ENCODE measurements at regions not wholly inside any gene's neighbourhood (a gene's known extent, or its start where the extent isn't known, plus 50 kb on each side); places are given as distances from the start of the nearest gene placed in this dataset.

GRCh38 chr18:73880387-73880786, 267.2 kb downstream of the FBXO15 start:
- no peak overlapping the region for H2AFZ ChIP-seq (ENCODE audit: low read length)
- H3K4me2 ChIP-seq (ENCODE audit: extremely low read depth, insufficient read depth, low read length): no peak overlapping the region

DNA sequence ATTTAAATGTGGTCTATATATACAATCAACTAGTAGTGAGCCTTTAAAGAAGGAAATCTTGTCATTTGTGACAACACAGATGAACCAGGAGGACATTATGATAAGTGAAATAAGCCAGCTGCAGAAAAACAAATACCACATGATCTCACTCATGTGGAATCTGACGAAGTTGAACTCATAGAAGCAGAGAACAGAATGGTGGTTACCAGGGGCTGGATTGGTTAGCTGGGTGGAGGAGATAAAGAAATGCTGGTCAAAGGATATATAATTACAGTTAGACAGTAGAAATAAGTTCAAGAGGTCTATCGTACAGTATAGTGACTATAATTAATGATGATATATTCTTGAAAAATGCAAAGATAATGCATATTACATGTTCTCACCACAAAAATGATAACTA, 267.9 kb downstream of the FBXO15 start:
- H3K9me3 ChIP-seq (ENCODE audit: control insufficient read depth, insufficient read depth, low read depth, low read length): no peaks in the 10 kb centered on the region
- H3K9ac ChIP-seq (ENCODE audit: insufficient read depth, low read length): no peak overlapping the region
- H3K4me1 ChIP-seq (ENCODE audit: control insufficient read depth, extremely low read depth, insufficient read depth, low read length): no peaks in the 10 kb centered on the region
- H3K27me3 ChIP-seq (ENCODE audit: control insufficient read depth, insufficient read depth, low read length): no peaks in the 10 kb centered on the region
- H3K36me3 ChIP-seq (ENCODE audit: control insufficient read depth, insufficient read depth, low read length): no peaks in the 10 kb centered on the region
- no peaks in the 10 kb centered on the region for H3K79me2 ChIP-seq (ENCODE audit: control insufficient read depth, insufficient read depth, low read length)
- no peak overlapping the region for H2AFZ ChIP-seq (ENCODE audit: low read length)
- no peaks in the 10 kb centered on the region for H4K20me1 ChIP-seq (ENCODE audit: control insufficient read depth, extremely low read depth, insufficient read depth, low read length)
- TF ChIP-seq, protein P1, sequence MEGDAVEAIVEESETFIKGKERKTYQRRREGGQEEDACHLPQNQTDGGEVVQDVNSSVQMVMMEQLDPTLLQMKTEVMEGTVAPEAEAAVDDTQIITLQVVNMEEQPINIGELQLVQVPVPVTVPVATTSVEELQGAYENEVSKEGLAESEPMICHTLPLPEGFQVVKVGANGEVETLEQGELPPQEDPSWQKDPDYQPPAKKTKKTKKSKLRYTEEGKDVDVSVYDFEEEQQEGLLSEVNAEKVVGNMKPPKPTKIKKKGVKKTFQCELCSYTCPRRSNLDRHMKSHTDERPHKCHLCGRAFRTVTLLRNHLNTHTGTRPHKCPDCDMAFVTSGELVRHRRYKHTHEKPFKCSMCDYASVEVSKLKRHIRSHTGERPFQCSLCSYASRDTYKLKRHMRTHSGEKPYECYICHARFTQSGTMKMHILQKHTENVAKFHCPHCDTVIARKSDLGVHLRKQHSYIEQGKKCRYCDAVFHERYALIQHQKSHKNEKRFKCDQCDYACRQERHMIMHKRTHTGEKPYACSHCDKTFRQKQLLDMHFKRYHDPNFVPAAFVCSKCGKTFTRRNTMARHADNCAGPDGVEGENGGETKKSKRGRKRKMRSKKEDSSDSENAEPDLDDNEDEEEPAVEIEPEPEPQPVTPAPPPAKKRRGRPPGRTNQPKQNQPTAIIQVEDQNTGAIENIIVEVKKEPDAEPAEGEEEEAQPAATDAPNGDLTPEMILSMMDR (conservative IDR thresholded peaks at IDR 0.05 in 1 of 2, IDR thresholded peaks at IDR 0.05 in 1 of 2; ENCODE audit: low read depth in 1 of 2, low read length in 2 of 2): no peak
- TF ChIP-seq EZH2 (IDR thresholded peaks at IDR 0.05; ENCODE audit: low read length, missing control alignments): no peak
- H3K27ac ChIP-seq (ENCODE audit: insufficient read depth, low read length): no peak overlapping the region
- no peak overlapping the region for H3K4me3 ChIP-seq (replicated peaks in 1 of 4; ENCODE audit: control extremely low read depth in 1 of 4, insufficient read depth in 1 of 4, low read depth in 3 of 4, low read length in 4 of 4)
- peak; percentile 21 to 67 for DNase-seq (ENCODE audit: low read depth in 2 of 2)
- H3K4me2 ChIP-seq (ENCODE audit: extremely low read depth, insufficient read depth, low read length): no peak overlapping the region

More at GRCh38 chr18:73880387-73880786, 267.2 kb downstream of the FBXO15 start:
- no peak for DNase-seq (ENCODE audit: low read depth in 2 of 2)
- H3K79me2 ChIP-seq (ENCODE audit: control insufficient read depth, insufficient read depth, low read length): no peaks in the 10 kb centered on the region
- no peak overlapping the region for H3K27ac ChIP-seq (ENCODE audit: insufficient read depth, low read length)
- H3K9ac ChIP-seq (ENCODE audit: insufficient read depth, low read length): no peak overlapping the region
- no peaks in the 10 kb centered on the region for H3K36me3 ChIP-seq (ENCODE audit: control insufficient read depth, insufficient read depth, low read length)
- TF ChIP-seq, protein P1 (conservative IDR thresholded peaks at IDR 0.05 in 1 of 2, IDR thresholded peaks at IDR 0.05 in 1 of 2; ENCODE audit: low read depth in 1 of 2, low read length in 2 of 2): no peak
- no peak for TF ChIP-seq EZH2 (IDR thresholded peaks at IDR 0.05; ENCODE audit: low read length, missing control alignments)
- no peaks in the 10 kb centered on the region for H3K4me1 ChIP-seq (ENCODE audit: control insufficient read depth, extremely low read depth, insufficient read depth, low read length)
- no peaks in the 10 kb centered on the region for H3K9me3 ChIP-seq (ENCODE audit: control insufficient read depth, insufficient read depth, low read depth, low read length)
- no peaks in the 10 kb centered on the region for H4K20me1 ChIP-seq (ENCODE audit: control insufficient read depth, extremely low read depth, insufficient read depth, low read length)
- H3K4me3 ChIP-seq (replicated peaks in 1 of 4; ENCODE audit: control extremely low read depth in 1 of 4, insufficient read depth in 1 of 4, low read depth in 3 of 4, low read length in 4 of 4): no peak overlapping the region
- H3K27me3 ChIP-seq (ENCODE audit: control insufficient read depth, insufficient read depth, low read length): no peaks in the 10 kb centered on the region

DNA sequence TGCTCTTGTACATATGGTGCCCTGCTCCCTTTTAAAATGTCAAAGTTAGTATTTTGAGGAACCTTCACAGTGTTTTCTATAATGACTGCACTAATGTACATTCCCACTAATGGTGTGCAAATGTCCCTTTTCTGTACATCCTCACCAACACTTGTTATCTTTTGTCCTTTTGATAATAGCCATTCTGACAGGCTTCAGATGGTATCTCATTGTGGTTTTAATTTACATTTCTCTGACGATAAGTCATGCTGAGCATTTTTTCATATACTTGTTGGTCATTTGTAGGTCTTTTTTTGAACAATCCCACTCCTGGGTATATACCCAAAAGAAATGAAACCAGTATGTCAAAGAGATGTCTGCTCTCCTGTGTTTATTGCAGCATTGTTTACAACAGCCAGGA, 268.3 kb downstream of the FBXO15 start:
- TF ChIP-seq, protein P1 (conservative IDR thresholded peaks at IDR 0.05 in 1 of 2, IDR thresholded peaks at IDR 0.05 in 1 of 2; ENCODE audit: low read depth in 1 of 2, low read length in 2 of 2): no peak
- TF ChIP-seq EZH2 (IDR thresholded peaks at IDR 0.05; ENCODE audit: low read length, missing control alignments): no peak
- peak in 1 of 2 donors; percentile 27 for DNase-seq (ENCODE audit: low read depth in 2 of 2)
- Histone ChIP-seq H3K27ac (ENCODE audit: insufficient read depth, low read length) (no peak overlapping the region), H3K9ac (ENCODE audit: insufficient read depth, low read length) (no peak overlapping the region), H2AFZ (ENCODE audit: low read length) (no peak overlapping the region), H4K20me1 (ENCODE audit: control insufficient read depth, extremely low read depth, insufficient read depth, low read length) (no peaks in the 10 kb centered on the region), H3K27me3 (ENCODE audit: control insufficient read depth, insufficient read depth, low read length) (no peaks in the 10 kb centered on the region), H3K4me1 (ENCODE audit: control insufficient read depth, extremely low read depth, insufficient read depth, low read length) (no peaks in the 10 kb centered on the region), H3K79me2 (ENCODE audit: control insufficient read depth, insufficient read depth, low read length) (no peaks in the 10 kb centered on the region), H3K9me3 (ENCODE audit: control insufficient read depth, insufficient read depth, low read depth, low read length) (no peaks in the 10 kb centered on the region), H3K4me2 (ENCODE audit: extremely low read depth, insufficient read depth, low read length) (no peak overlapping the region), H3K36me3 (ENCODE audit: control insufficient read depth, insufficient read depth, low read length) (no peaks in the 10 kb centered on the region), H3K4me3 (replicated peaks in 1 of 4; ENCODE audit: control extremely low read depth in 1 of 4, insufficient read depth in 1 of 4, low read depth in 3 of 4, low read length in 4 of 4) (no peak overlapping the region)

Data from fibroblast of lung (primary cell).